A549 (cell line): ENCODE measurements at regions not wholly inside any gene's neighbourhood (a gene's known extent, or its start where the extent isn't known, plus 50 kb on each side); places are given as distances from the start of the nearest gene placed in this dataset.

Experiments
- ATAC-seq, 2 experiments: fragments of 200-7000 bp in 1 of 2; fragments of >200 bp in 1 of 2; cut with Nextera tagmentation in 1 of 2; cut with Tn5 transposase in 1 of 2; 3 replicates each; pipeline versions ENCODE4 v1.8.0 to v1.9.1; 2018 to 2020; ENCODE audit warnings: mild to moderate bottlenecking in 1 of 2, moderate library complexity in 1 of 2
- CTCF ChIA-PET: fragments of 300-600 bp; sonication (Branson Sonifier 250); formaldehyde crosslinking; extraction: SDS; loops from one replicate; lab custom pipeline; 2021; ENCODE audit warnings: antibody characterized with exemption, inconsistent platforms; lab: Yijun Ruan, JAX
- POLR2A ChIA-PET: fragments of 350-600 bp; formaldehyde crosslinking; extraction: SDS; loops from one replicate; lab custom pipeline; 2021; ENCODE audit warnings: antibody characterized with exemption, inconsistent platforms; lab: Yijun Ruan, JAX
- DNase-seq, 2 experiments: peaks; one replicate each; pipeline versions ENCODE4 v3.0.0 to v3.0.0-alpha.2; 2011 to 2016; ENCODE audit warnings: low read depth in 1 of 2, low spot score in 1 of 2
- FAIRE-seq: peaks from 2 replicates; lab custom pipeline; 2011; peaks lifted over from hg19 to GRCh38; lab: Jason Lieb, UNC
- H3K27ac ChIP-seq, 2 experiments: fragments of >200 bp; sonication (Bioruptor Twin); formaldehyde crosslinking; 3 replicates each; pipeline ENCODE4 v1.5.1; 2016 to 2017
- H3K4me1 ChIP-seq: fragments of >200 bp; sonication (Bioruptor Twin); formaldehyde crosslinking; 3 replicates; pipeline ENCODE4 v1.6.1; 2016
- H3K4me2 ChIP-seq: fragments of >200 bp; sonication (Bioruptor Twin); formaldehyde crosslinking; 3 replicates; pipeline ENCODE4 v1.6.1; 2016
- H3K4me3 ChIP-seq: fragments of >200 bp; sonication (Bioruptor Twin); formaldehyde crosslinking; 3 replicates; pipeline ENCODE4 v1.5.1; 2016
- H3K9me3 ChIP-seq: fragments of >200 bp; sonication (Bioruptor Twin); formaldehyde crosslinking; 3 replicates; pipeline ENCODE4 v1.6.1; 2016
- ATOH8 ChIP-seq: fragments of 250-450 bp; sonication (Bioruptor Pico); IDR thresholded peaks from 2 replicates; pipeline ENCODE4 v1.5.0; 2020; ENCODE audit warnings: low read depth, mild to moderate bottlenecking, moderate library complexity
- EHF ChIP-seq: fragments of 250-450 bp; sonication (Bioruptor Pico); IDR thresholded peaks from 2 replicates; pipeline ENCODE4 v1.5.0; 2020; ENCODE audit warnings: mild to moderate bottlenecking
- EP300 ChIP-seq, 2 experiments: fragments of >200 bp; sonication (Bioruptor Twin); formaldehyde crosslinking; IDR thresholded peaks; 2 replicates in 1 of 2; 3 replicates in 1 of 2; pipeline ENCODE4 v1.6.1; 2016 to 2017
- HMGXB4 ChIP-seq: fragments of 250-450 bp; sonication (Bioruptor Pico); IDR thresholded peaks from 2 replicates; pipeline ENCODE4 v1.5.0; 2021; ENCODE audit warnings: mild to moderate bottlenecking, moderate library complexity, borderline replicate concordance
- HOXA7 ChIP-seq: fragments of 250-450 bp; sonication (Bioruptor Pico); IDR thresholded peaks from 2 replicates; pipeline ENCODE4 v1.5.0; 2020; ENCODE audit warnings: mild to moderate bottlenecking, moderate library complexity
- KDM1A ChIP-seq: fragments of 200-600 bp; sonication (generic); IDR thresholded peaks from 2 replicates; pipeline ENCODE4 v1.6.1; 2016; ENCODE audit warnings: low read depth, mild to moderate bottlenecking
- KDM5A ChIP-seq: fragments of 200-600 bp; sonication (generic); IDR thresholded peaks from 2 replicates; pipeline ENCODE4 v1.6.1; 2016; ENCODE audit warnings: antibody characterized with exemption, mild to moderate bottlenecking
- MAFK ChIP-seq: fragments of 450-650 bp; IDR thresholded peaks from 2 replicates; pipeline ENCODE4 v1.6.1; 2014; ENCODE audit not compliant: partially characterized antibody
- NFE2L2 ChIP-seq: fragments of 150-350 bp; conservative IDR thresholded peaks from 2 replicates; pipeline ENCODE4 v1.6.1; 2014; ENCODE audit warnings: low read length
- RARB ChIP-seq: fragments of 250-450 bp; sonication (Bioruptor Pico); IDR thresholded peaks from 2 replicates; pipeline ENCODE4 v1.8.0; 2021; ENCODE audit warnings: mild to moderate bottlenecking, moderate library complexity
- RCOR1 ChIP-seq: fragments of 150-350 bp; IDR thresholded peaks from 2 replicates; pipeline ENCODE4 v1.6.1; 2014; ENCODE audit warnings: antibody characterized with exemption, low read length, low read depth
- REST ChIP-seq: fragments of 200-600 bp; sonication (generic); IDR thresholded peaks from 2 replicates; pipeline ENCODE4 v1.6.1; 2016; ENCODE audit warnings: antibody characterized with exemption, mild to moderate bottlenecking, moderate library complexity
- RNF2 ChIP-seq: fragments of 200-600 bp; sonication (generic); IDR thresholded peaks from 2 replicates; pipeline ENCODE4 v1.6.1; 2016; ENCODE audit warnings: low read depth, mild to moderate bottlenecking, antibody characterized with exemption, moderate library complexity, borderline replicate concordance
- SMC3 ChIP-seq: fragments of >200 bp; sonication (Bioruptor Twin); formaldehyde crosslinking; IDR thresholded peaks from 3 replicates; pipeline ENCODE4 v1.6.1; 2018; ENCODE audit warnings: inconsistent platforms
- ZC3H11A ChIP-seq: fragments of 450-650 bp; IDR thresholded peaks from 2 replicates; pipeline ENCODE4 v1.6.1; 2014; ENCODE audit warnings: antibody characterized with exemption, mild to moderate bottlenecking
- WGBS: methylation state at CpG from one replicate; pipeline ENCODE4 v1.1.6; 2017; ENCODE audit errors: missing lambda C conversion rate; 5-methylcytosine and 5-hydroxymethylcytosine counted together
- TF ChIP-seq, protein P1 (sequence below): fragments of 450-650 bp; IDR thresholded peaks from 2 replicates; pipeline ENCODE4 v1.6.1; 2014; ENCODE audit warnings: antibody characterized with exemption

DNA sequence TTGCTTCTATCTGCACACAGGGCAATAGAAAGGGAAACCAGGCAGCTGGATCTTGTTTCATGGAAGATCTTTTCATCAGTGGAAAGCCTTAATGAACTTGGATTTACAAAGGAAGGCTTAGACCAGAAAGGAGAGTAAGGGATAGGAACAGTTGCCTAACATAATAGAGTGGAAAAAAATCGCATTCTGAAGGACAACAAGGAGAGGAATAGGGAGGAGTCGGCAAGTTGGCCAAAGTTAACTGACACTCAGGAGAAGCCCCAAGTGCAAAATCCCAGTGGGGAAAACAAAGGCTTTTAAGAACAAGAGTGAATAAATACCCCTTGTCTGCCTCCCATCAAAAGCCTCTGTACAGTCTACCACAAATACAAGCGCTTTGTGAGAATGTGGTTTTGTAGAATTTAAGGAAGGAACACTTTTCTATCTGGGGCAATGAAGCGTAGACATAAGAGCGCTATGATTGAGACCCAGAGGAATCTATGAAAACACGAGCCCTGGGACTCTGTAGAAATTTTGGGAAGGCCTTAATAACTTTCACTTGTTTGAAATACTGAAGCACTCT, 74.1 kb downstream of the ZNF648 start:
- no peak for ATAC-seq
- no peak for DNase-seq
- Histone ChIP-seq H3K27ac (no peak overlapping the region), H3K9me3 (no peaks in the 10 kb centered on the region), H3K4me2 (no peak overlapping the region), H3K4me3 (no peak overlapping the region), H3K4me1 (no peaks in the 10 kb centered on the region)
- TF ChIP-seq KDM5A (no peak), REST (no peak)
- FAIRE-seq: no peak
- ChIA-PET POLR2A (no interaction called here), CTCF (no interaction called here)
- WGBS: 35% methylated on average over 6 of the region's 6 CpGs

GRCh38 chr1:181986907-181987305, 74.6 kb downstream of the ZNF648 start:
- H3K4me1 ChIP-seq: no peaks in the 10 kb centered on the region
- ChIA-PET POLR2A (no interaction called here), CTCF (interaction anchor here (0.9 to 1.6 kb wide), 2 partner anchors 67 to 77 kb away, joined by 3 to 4 read pairs; no protein-coding TSS in a partner anchor)
- peak; percentile 43 for TF ChIP-seq MAFK
- no peak for TF ChIP-seq EHF
- no peak overlapping the region for H3K4me2 ChIP-seq
- no peak for DNase-seq
- no peak overlapping the region for H3K4me3 ChIP-seq
- no peaks in the 10 kb centered on the region for H3K9me3 ChIP-seq
- no peak for FAIRE-seq
- H3K27ac ChIP-seq: no peak overlapping the region
- no peak for ATAC-seq
- WGBS: 4% methylated on average over 2 of the region's 2 CpGs

DNA sequence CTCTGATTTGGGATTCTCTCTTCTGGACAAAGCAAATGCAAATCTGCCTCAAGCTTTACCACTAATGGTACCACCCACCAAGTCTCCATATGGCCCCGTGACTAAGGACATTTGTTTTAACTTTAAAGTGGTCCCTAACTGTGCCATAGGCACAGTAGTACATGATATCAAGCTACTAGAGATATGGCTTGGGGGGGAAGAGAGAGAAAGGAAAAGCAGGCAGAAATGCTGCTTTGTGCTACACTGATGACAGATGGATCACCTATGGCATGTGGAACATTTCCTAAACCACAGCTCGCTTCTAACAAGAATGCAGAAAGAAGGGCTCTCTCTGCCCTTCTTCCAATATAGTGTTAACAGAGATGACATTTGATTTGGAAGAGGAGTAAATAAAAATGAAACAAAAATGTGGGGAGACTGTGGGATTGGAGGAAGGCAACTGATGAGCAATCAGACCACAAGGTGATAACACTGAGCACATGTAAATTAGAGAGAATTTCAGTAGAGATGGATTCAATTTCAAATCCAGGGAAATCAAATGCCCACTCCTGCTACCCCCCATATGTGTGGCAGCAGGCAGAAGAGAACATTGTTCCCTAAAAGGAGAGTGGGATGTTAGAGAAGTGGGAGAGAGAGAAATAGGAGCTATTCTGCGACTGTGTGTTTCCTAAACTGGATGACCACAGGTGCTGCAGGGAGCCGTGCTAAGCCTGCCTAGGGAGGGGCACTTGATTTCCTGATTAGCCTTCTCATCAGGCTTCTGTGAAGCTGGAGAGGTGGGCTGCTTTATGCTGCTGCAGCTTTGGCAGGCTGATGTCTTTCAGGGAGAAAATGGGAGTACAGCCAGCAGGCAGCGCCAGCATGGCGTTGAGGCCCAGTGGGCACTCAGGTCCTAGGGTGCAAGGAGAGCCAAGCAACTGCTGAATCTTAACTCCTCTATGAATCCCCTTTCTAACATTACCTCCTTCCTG, 75.3 kb downstream of the ZNF648 start:
- no peak overlapping the region for H3K4me3 ChIP-seq
- no peaks in the 10 kb centered on the region for H3K9me3 ChIP-seq
- no peak for TF ChIP-seq HOXA7 (CRISPR knock-in tag)
- no peak for TF ChIP-seq RARB
- TF ChIP-seq KDM1A: no peak
- no peak for TF ChIP-seq NFE2L2
- TF ChIP-seq RCOR1: no peak
- TF ChIP-seq ZC3H11A: no peak
- no peak for TF ChIP-seq ATOH8
- TF ChIP-seq EP300 (IDR thresholded peaks at IDR 0.05): no peak
- no peak for TF ChIP-seq SMC3
- TF ChIP-seq, protein P1, sequence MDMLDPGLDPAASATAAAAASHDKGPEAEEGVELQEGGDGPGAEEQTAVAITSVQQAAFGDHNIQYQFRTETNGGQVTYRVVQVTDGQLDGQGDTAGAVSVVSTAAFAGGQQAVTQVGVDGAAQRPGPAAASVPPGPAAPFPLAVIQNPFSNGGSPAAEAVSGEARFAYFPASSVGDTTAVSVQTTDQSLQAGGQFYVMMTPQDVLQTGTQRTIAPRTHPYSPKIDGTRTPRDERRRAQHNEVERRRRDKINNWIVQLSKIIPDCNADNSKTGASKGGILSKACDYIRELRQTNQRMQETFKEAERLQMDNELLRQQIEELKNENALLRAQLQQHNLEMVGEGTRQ: no peak
- TF ChIP-seq RNF2: no peak
- TF ChIP-seq HMGXB4: no peak
- no peak overlapping the region for H3K27ac ChIP-seq
- FAIRE-seq (no peak), ATAC-seq (no peak), DNase-seq (no peak)
- ChIA-PET CTCF (interaction anchor here (0.9 to 1.6 kb wide), 2 partner anchors 68 to 77 kb away, joined by 3 to 4 read pairs; no protein-coding TSS in a partner anchor), POLR2A (no interaction called here)
- no peaks in the 10 kb centered on the region for H3K4me1 ChIP-seq
- no peak overlapping the region for H3K4me2 ChIP-seq
- WGBS: 5% methylated on average over 6 of the region's 6 CpGs
